CD4-positive, alpha-beta T cell treated with Interleukin-21 for 1 hour (primary cell): ENCODE measurements at regions not wholly inside any gene's neighbourhood (a gene's known extent, or its start where the extent isn't known, plus 50 kb on each side); places are given as distances from the start of the nearest gene placed in this dataset.
"Not testable (repeated sequence)": the region's sequence is repeated elsewhere in the genome, so short reads cannot be mapped to it uniquely, and the experiment has no call there.

Source experiments
- DNase-seq: peaks from one replicate; pipeline ENCODE4 v3.0.0-alpha.2; 2020

DNA sequence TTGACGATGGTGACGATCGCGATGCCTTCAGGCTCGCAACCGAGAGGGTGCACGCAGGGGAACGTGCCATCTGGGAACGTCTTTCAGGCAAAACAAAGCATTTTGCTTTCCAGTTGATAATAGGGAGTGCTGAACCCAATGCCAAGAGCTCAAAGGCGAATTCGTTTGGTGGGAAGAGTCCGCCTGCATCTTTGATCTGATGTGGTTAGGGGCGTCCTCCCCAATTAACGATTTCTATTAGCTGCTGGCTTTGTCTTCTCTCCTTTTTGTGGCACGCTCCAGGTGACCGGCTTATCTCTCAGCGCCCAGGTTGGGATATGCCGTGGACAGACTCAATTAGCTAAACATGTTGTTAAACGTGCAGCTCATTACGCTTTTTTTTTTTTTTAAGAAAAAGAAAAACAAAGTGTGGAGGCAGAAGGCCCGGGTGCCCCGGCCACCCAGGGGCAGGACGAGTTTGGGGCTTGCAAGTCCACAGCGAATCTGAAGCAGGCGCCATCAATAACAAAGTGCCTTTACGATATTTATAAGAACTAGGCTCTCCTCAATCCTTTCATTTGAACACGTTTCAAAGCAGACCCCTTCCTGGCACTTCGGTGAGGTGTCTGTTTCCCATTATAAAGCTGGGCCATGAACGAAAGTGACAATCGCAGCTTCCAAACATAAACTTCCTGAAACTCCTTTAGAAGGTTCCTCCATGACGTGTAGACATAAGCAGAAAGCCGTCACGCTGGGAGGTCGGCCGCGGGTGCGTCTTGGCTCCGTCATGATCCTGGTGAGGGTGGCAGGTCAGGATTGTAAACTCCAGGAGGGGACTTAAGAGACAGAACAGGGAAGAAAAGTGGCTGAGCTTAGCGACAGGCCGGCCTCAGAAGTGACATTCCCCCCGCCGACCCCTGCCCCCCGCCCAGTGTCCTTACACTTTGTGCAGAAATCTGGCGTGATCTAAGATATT is 155.3 kb downstream of the LAT start:
- DNase-seq, result not testable (repeated sequence)

DNA sequence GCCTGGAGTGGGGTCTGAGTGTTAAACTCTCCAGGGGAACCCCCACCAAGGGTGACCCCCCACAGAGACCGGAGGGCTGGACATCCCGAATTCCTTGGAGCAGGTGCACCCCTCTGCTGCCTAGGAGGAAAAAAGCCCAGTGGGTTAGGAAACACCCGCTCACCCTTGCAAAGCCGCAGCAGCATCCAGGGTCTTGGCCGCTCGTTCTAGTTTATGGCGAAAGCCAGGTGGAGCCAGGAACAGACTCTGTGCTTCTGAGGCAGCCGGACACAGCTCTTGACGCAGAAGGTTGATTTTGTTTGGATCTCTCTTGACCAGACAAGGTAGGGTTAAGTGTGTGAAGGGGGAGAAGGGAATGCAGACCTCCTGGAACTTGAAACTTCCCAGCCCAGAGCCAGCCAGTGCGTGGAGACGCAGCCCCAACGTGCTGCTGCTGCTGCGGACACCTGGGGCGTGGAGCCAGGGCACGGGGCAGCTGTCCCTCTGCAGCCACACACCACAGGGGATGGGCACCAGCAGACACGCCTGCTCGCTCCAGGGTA is 154.5 kb downstream of the LAT start:
- DNase-seq, result no peak

- DNase-seq, result not testable (repeated sequence)
These were observed 153.8 kb downstream of the LAT start for GRCh38 chr16:29138698-29139097.

- DNase-seq, result not testable (repeated sequence)
These were observed 153.2 kb downstream of the LAT start for GRCh38 chr16:29137894-29138662.

DNA sequence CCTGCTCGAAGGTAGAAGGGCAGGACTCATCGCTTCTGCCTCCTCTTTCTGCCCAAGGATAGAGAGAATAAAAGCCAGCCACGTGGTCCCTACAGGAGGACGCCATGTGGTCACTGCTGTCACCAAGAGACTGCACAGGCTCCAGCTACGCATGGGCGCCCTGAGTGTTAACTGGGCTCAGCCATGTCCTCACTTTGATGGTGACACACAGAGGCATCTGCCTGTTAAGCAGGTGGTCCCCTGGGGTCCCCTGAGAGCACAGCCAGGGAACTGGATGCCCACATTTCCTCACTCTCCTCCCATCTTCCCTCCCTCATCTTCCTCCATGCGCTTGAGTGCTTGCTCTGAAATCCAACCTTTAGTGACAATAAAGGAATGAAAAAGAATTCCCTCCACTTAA is 152.6 kb downstream of the LAT start:
- not testable (repeated sequence) for DNase-seq

- not testable (repeated sequence) for DNase-seq
These were observed 152.1 kb downstream of the LAT start for GRCh38 chr16:29136916-29137315.

DNA sequence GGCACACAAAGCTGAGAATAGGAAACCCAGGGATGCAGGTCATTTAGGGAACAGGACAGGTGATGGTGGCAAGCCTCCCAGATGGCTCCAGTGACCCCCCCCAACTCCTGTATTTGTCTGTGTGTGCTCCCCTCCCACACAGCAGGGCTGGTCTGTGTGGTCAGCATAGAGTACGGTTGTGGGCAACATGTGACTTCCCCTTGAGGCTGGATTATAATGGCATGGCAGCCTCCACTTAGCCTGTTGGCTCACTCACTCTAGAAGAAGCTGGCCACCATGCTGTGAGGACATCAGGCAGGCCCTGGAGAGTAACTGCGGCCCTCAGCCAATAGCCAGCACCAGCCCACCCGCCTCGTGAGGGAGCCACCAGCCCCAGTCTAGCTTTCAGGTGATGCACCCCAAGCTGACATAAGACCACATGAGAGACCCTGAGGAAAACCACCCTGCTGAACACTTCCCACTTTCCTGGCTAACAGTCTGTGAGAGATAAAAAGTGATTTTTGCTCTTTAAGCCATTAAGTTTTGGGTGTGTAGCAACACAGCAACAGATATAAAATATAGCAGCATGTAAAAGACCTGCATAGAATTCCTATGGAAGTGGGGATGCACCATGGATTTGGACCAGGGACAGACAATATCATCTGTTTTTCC is 151.3 kb downstream of the LAT start:
- not testable (repeated sequence) for DNase-seq

GRCh38 chr16:29135098-29135497 is 150.2 kb downstream of the LAT start:
- not testable (repeated sequence) for DNase-seq

- not testable (repeated sequence) for DNase-seq
These were observed 149.0 kb downstream of the LAT start for GRCh38 chr16:29133681-29134430.

DNA sequence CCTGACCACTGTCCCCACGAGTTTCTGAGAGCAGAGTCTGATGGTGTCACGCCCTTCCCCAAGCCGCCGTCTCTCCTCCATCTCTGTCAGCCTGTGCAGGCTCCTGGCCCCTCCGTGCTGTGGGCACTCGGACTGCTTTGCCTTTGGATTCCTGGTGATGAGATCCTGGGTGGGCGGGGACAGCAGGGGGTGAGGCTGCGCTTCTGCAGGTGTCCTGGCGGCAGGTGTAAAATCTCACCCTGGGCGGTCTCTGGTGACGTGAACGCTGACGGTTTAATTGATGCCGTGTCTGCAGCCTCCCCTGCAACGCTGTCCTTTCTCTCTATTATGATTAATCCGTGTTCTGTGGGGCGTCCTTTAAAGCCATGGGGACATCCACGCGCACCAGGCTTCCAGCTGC is 148.0 kb downstream of the LAT start:
- DNase-seq, result not testable (repeated sequence)

- not testable (repeated sequence) for DNase-seq
These were observed 147.6 kb downstream of the LAT start for GRCh38 chr16:29132444-29132843.

DNA sequence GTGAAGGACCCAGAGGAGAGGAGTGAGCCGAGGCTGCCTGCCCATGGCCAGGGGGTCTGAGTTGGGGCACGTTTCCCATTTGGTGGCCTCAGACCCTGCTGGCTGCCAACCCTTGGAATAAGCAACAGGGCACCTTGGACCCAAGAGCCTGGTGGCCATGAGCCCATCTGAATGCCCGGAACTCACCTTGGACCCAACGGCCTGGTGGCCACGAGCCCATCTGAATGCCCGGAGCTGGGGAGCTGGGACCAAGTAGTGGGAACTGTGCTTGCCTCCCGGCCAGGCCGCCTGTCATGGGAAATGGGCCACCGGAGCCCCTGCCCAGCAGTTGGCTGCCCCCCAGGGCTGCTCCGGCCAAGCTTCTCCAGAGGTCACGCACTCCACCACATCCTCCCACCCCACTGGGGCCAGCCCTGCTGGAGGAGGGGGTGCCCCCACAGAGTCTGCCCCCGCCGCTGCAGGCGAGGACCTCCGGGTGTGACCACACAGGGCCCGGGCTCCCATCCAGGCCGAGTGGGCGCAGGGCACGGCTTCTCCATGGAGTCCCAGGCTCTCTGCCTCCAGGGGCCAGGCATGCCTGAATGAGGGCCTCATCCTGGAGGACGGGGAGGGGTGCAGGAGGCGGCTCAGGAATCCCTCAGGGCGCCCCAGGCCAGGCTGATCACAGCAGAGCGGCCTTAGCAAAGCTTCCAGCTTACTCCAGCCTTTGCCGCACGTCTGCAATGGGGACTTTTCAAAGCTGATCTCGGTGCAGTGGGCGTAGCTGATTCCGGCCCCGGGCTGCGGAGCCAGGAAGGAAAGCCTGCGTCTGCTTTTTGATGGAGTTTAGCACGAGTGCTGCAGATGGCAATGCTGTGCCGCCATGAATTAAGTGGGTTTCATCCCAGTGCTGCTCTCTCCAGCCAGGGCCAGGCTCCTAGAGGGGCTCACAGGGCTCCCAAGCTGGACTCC is 146.3 kb downstream of the LAT start:
- not testable (repeated sequence) for DNase-seq

GRCh38 chr16:29130131-29130711 is 145.4 kb downstream of the LAT start:
- DNase-seq, result not testable (repeated sequence)

DNA sequence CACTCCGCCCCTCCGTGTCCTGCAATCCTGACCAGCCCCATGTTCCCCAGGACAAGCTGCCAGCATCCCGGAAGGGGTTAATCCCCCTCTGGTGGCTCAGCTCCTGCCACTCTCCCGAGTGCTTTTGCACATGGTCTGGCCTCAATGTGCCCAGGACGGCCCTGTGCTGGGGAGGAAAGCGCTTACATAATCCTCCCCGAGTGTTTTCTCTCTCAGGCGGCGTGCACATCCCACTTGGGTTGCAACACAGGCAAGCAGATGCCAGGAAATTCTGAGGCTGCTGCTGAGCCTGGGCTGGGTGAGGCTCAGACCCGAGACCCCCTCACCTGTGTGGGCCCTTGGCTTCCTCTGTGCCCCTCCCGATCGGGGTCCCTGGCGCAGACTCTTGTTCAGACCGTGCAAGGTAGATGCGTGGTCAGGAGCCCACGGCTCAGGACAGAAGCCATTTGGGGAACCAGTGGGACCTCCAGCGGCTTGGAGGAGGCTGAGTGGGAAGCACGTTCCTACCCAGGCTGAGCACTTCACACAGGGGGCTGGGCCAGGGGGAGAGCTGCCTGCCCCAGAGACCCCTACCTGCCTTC is 144.7 kb downstream of the LAT start:
- DNase-seq, result not testable (repeated sequence)

DNA sequence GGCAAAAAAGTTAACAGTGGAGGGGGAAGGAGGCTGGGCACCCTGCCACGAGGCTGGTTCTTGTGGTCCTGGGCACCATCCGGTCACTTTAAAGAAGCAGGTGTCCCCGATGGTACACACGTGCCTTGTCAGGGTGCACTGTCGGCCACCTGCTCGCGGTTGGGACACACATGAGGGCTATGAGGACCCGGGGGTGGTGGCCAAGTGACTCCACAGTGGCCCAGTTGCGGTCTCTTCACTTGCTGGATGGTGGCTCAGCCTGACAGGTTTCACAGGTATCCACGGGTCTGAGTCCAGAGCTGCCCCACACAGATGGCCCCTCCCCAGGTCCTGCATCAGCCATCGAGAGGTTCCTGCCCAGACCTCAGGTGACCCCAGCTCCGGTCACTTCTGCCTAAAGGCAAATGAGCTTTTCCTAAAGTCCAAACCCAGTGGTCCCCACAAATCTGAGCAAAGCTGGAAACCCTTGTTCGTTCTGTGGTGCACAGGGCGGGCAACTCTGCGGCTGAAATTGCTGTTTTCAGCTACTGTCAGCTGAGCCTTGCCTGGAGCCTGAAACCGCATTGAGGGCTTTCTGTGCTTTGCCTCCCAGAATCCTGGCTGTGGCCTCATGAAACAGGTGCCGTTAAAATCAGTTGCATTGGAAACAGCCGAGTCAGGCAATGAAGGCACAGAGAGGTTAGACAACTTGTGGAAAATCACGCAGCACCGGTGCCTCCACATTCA is 144.0 kb downstream of the LAT start:
- not testable (repeated sequence) for DNase-seq

DNA sequence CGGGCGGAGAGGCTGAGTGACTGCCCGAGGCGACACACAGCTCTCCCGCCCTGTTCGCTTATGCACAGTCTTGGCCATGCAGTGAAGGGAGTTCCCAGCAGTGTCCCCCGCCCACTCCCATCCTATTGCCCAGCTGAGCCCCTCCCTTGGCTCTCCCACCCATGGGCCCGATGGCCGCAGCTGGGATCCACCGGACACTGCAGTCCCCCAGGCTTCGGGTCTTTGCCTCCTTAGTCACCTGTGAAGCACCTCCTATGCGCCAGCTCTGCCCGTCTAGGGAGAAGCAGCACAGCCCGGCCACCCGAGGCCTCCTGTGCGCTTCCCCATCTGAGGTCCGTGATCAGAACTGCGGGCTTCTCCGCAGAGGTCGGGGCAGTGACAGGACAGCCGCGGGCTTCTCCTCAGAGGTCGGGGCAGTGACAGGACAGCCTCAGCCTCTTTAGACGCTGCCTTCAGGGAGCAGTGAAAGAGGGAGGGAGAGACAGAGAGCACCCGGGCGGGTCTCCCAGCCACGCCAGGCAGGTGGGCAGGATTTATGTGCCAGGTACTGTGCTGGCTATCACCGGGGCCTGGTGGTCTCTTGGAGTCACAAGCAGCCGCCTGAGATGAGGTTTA is 143.1 kb downstream of the LAT start:
- DNase-seq, result not testable (repeated sequence)

- DNase-seq, result no peak
These were observed 141.8 kb downstream of the LAT start for GRCh38 chr16:29126616-29127015.

DNA sequence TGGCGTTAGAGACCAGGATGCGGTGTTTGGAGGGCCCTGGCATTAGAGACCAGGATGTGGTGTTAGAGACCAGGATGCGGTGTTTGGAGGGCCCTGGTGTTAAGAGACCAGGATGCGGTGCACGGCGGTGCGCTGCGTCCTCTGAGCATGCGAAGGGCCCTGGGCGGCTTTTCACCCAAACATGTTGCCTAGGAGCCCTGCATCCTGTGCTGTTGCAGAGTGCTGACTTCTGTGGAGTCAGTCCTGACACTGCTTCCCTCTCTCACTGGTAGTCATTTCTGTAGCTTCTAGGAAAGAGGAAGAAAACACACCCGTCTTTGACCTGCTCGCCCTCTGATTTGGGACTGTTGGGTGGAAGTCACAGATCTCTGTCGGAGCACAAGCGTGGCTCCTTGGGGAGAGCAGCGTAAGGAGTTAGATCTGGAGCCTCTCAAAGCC is 141.2 kb downstream of the LAT start:
- DNase-seq, result peak; percentile 13

GRCh38 chr16:29124828-29125227 is 140.0 kb downstream of the LAT start:
- DNase-seq, result no peak
